PFSK-1 (cell line): ENCODE measurements at regions not wholly inside any gene's neighbourhood (a gene's known extent, or its start where the extent isn't known, plus 50 kb on each side); places are given as distances from the start of the nearest gene placed in this dataset.

Source experiments
- POLR2AphosphoS5 ChIP-seq: IDR thresholded peaks from 2 replicates; pipeline ENCODE4 v1.6.1; 2012; ENCODE audit warnings: low read depth, mild to moderate bottlenecking, control low read depth, low read length, moderate library complexity
- REST ChIP-seq, 2 experiments: IDR thresholded peaks; 2 replicates each; pipeline versions ENCODE4 v1.6.1 to v1.8.0; 2011 to 2012; ENCODE audit warnings: low read depth in 2 of 2, low read length in 2 of 2, control low read depth in 1 of 2, inconsistent platforms in 1 of 2, mild to moderate bottlenecking in 1 of 2, moderate library complexity in 1 of 2; ENCODE audit not compliant: insufficient read depth in 1 of 2
- TAF1 ChIP-seq: IDR thresholded peaks from 2 replicates; pipeline ENCODE4 v1.6.1; 2012; ENCODE audit warnings: low read length, control low read depth, borderline replicate concordance; ENCODE audit not compliant: insufficient read depth

DNA sequence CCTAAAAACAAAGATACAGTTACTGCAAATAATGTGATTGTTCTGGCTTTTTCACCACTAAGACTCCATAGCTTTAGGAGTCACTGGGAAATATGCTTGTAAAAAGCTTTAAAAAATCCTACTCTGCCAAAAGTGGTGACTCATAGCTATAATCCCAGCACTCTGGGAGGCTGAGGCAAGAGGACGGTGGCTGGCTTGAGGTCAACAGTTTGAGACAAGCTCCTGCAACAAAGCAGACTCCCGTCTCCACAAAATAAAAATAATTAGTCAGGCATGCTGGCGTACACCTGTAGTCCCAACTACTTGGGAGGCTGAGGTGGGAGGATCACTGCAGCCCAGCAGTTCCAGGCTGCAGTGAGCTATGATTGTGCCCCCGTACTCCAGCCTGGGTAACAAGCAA is 406.4 kb downstream of the HTR1A start:
- TF ChIP-seq POLR2AphosphoS5 (no peak), TAF1 (no peak), REST (IDR thresholded peaks at IDR 0.05; ENCODE audit: insufficient read depth in 1 of 2, low read depth in 2 of 2, low read length in 2 of 2) (no peak)
